ENCODE measurements at regions not wholly inside any gene's neighbourhood (a gene's known extent, or its start where the extent isn't known, plus 50 kb on each side); places are given as distances from the start of the nearest gene placed in this dataset.
A peak's percentile ranks its signal among the peaks of the same experiment; 100 is the strongest.

GRCh38 chr1:199875856-199876255 is 151.7 kb upstream of the NR5A2 start:
- no peak for DNase-seq
- H3K27ac ChIP-seq (ENCODE audit: low read depth in 1 of 3, low read length in 2 of 3), result no peak overlapping the region
- H3K27me3 ChIP-seq (ENCODE audit: control insufficient read depth in 3 of 3, insufficient read depth in 3 of 3, low read length in 3 of 3), result no peaks in the 10 kb centered on the region
- 87 to 92% (median 87%) methylated on average over 6 of the region's 6 CpGs for WGBS, 3 donors
- no peaks in the 10 kb centered on the region for H3K4me1 ChIP-seq (ENCODE audit: control insufficient read depth in 3 of 3, insufficient read depth in 2 of 3, low read depth in 1 of 3, low read length in 2 of 3)
- no peak overlapping the region for H3K4me3 ChIP-seq (ENCODE audit: low read depth in 1 of 3, low read length in 3 of 3)
- no peak for FAIRE-seq
- H3K9me3 ChIP-seq (ENCODE audit: control insufficient read depth in 2 of 2, insufficient read depth in 1 of 2, low read depth in 1 of 2, low read length in 1 of 2), result no peaks in the 10 kb centered on the region
- no peaks in the 10 kb centered on the region for H3K36me3 ChIP-seq (ENCODE audit: control insufficient read depth in 3 of 3, insufficient read depth in 2 of 3, low read depth in 1 of 3, low read length in 3 of 3)

DNA sequence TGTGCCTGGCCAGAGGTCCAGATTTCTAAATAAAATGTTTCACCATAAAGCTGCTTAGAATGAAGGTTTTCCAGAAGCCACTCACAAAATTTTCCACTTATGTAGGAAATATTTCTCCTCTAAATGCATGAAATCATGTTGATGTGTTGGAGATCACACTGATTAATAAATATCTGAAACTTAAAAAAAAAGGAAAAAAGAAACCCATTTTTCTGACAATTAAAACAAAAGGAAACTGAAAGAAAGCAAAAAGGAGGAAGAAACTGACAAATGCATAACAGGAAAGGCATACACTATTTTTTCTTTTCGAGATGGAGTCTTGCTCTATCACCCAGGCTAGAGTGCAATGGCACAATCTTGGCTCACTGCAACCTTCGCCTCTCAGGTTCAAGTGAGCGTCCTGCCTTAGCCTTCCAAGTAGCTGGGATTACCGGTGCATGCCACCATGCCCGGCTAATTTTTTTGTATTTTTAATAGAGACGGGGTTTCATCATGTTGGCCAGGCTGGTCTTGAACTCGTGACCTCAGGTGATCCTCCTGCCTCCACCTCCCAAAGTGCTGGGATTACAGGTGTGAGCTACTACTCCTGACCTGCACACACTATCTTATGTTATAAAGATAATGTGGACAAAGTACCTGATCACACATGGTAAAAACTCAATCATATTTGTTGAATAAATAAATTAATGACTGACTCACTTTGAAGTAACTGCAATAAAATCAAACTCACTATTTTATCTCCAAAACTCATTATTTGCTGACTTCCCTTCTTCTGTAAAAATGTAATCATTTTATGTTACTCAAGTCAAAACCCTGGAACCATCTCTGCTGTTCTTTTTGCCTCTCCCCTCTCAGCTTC is 149.8 kb upstream of the NR5A2 start:
- Histone ChIP-seq H3K27ac (ENCODE audit: low read depth in 1 of 3, low read length in 2 of 3) (no peak overlapping the region), H3K4me1 (ENCODE audit: control insufficient read depth in 3 of 3, insufficient read depth in 2 of 3, low read depth in 1 of 3, low read length in 2 of 3) (no peaks in the 10 kb centered on the region), H3K36me3 (ENCODE audit: control insufficient read depth in 3 of 3, insufficient read depth in 2 of 3, low read depth in 1 of 3, low read length in 3 of 3) (no peaks in the 10 kb centered on the region), H3K4me3 (ENCODE audit: low read depth in 1 of 3, low read length in 3 of 3) (no peak overlapping the region), H3K9me3 (ENCODE audit: control insufficient read depth in 2 of 2, insufficient read depth in 1 of 2, low read depth in 1 of 2, low read length in 1 of 2) (no peaks in the 10 kb centered on the region), H3K27me3 (ENCODE audit: control insufficient read depth in 3 of 3, insufficient read depth in 3 of 3, low read length in 3 of 3) (no peaks in the 10 kb centered on the region)
- FAIRE-seq, result peak; percentile 15
- DNase-seq, result peak in 1 of 2 donors; percentile 81
- 43 to 70% (median 49%) methylated on average over 7 of the region's 7 CpGs for WGBS, 3 donors

DNA sequence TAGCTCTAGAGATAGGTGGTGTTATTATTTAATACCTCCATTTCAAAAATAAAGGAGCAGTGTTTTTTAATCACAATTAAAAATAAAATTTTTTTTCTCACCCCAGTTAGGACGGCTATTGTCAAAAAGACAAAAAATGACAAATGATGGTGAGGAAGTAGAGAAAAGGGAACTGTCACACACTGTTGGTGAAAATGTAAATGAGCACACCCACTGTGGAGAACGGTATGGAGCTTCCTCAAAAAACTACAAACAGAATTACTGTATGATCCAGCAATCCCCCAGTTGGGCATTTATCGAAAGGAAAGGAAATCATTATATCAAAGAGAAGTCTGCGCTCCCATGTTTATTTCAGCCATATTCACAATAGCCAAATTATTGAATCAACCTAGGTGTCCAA is 148.7 kb upstream of the NR5A2 start:
- 69 to 83% (median 70%) methylated on average over 4 of the region's 4 CpGs for WGBS, 3 donors
- no peaks in the 10 kb centered on the region for H3K9me3 ChIP-seq (ENCODE audit: control insufficient read depth in 2 of 2, insufficient read depth in 1 of 2, low read depth in 1 of 2, low read length in 1 of 2)
- FAIRE-seq, result no peak

DNA sequence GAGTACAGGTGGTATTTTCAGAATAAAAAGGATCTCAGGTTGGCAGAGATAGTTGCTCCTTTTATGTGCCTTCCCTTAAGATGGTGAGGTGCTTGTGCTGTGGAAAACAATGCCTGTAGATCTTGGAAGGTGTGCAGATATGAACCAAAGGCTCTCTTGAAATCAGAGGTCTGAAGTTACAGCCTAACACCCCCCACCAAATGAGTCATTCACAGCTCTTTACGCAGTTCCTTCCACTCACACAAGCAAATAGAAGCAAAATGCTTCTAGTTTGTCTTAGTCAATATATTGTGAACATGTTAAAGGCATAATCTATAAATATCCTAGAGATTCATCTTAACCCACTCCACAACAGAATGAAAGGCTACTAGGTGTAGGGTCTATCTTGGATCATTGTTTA is 128.9 kb upstream of the NR5A2 start:
- Histone ChIP-seq H3K27ac (ENCODE audit: low read depth in 1 of 3, low read length in 2 of 3) (no peak overlapping the region), H3K4me3 (ENCODE audit: low read depth in 1 of 3, low read length in 3 of 3) (no peak overlapping the region), H3K36me3 (ENCODE audit: control insufficient read depth in 3 of 3, insufficient read depth in 2 of 3, low read depth in 1 of 3, low read length in 3 of 3) (no peaks in the 10 kb centered on the region), H3K4me1 (ENCODE audit: control insufficient read depth in 3 of 3, insufficient read depth in 2 of 3, low read depth in 1 of 3, low read length in 2 of 3) (no peaks in the 10 kb centered on the region), H3K27me3 (ENCODE audit: control insufficient read depth in 3 of 3, insufficient read depth in 3 of 3, low read length in 3 of 3) (no peaks in the 10 kb centered on the region), H3K9me3 (ENCODE audit: control insufficient read depth in 2 of 2, insufficient read depth in 1 of 2, low read depth in 1 of 2, low read length in 1 of 2) (no peaks in the 10 kb centered on the region)
- WGBS, 3 donors, result 74 to 92% (median 89%) methylated on average over 1 of the region's 1 CpG
- FAIRE-seq (no peak), DNase-seq (no peak)

More for the DNA sequence above, 148.7 kb upstream of the NR5A2 start:
- no peaks in the 10 kb centered on the region for H3K36me3 ChIP-seq (ENCODE audit: control insufficient read depth in 3 of 3, insufficient read depth in 2 of 3, low read depth in 1 of 3, low read length in 3 of 3)
- no peaks in the 10 kb centered on the region for H3K4me1 ChIP-seq (ENCODE audit: control insufficient read depth in 3 of 3, insufficient read depth in 2 of 3, low read depth in 1 of 3, low read length in 2 of 3)
- no peak overlapping the region for H3K27ac ChIP-seq (ENCODE audit: low read depth in 1 of 3, low read length in 2 of 3)
- no peak overlapping the region for H3K4me3 ChIP-seq (ENCODE audit: low read depth in 1 of 3, low read length in 3 of 3)
- H3K27me3 ChIP-seq (ENCODE audit: control insufficient read depth in 3 of 3, insufficient read depth in 3 of 3, low read length in 3 of 3), result no peaks in the 10 kb centered on the region
- DNase-seq, result no peak

DNA sequence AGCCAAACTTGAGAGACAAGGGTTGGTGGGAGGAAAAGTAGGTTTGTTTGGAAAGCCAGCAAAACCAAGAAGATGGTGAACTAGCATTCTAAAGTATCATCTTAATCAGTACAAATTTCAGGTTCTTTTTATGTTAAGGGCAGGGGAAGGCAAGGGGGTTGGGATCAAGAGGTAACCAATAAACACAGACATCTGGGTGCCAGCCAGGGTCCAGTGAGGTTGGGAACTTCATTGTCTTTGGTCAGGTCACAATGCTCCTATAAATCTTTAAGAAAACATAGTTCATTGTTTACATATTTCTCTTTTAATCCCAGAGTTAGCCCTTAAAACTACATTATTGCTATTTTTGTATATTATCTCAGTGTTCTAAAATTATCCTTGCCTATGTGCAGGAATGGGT is 126.2 kb upstream of the NR5A2 start:
- H3K36me3 ChIP-seq (ENCODE audit: control insufficient read depth in 3 of 3, insufficient read depth in 2 of 3, low read depth in 1 of 3, low read length in 3 of 3), result no peaks in the 10 kb centered on the region
- DNase-seq (no peak), FAIRE-seq (no peak)
- no peak overlapping the region for H3K4me3 ChIP-seq (ENCODE audit: low read depth in 1 of 3, low read length in 3 of 3)
- no peaks in the 10 kb centered on the region for H3K27me3 ChIP-seq (ENCODE audit: control insufficient read depth in 3 of 3, insufficient read depth in 3 of 3, low read length in 3 of 3)
- no peak overlapping the region for H3K27ac ChIP-seq (ENCODE audit: low read depth in 1 of 3, low read length in 2 of 3)
- H3K9me3 ChIP-seq (ENCODE audit: control insufficient read depth in 2 of 2, insufficient read depth in 1 of 2, low read depth in 1 of 2, low read length in 1 of 2), result no peaks in the 10 kb centered on the region
- H3K4me1 ChIP-seq (ENCODE audit: control insufficient read depth in 3 of 3, insufficient read depth in 2 of 3, low read depth in 1 of 3, low read length in 2 of 3), result no peaks in the 10 kb centered on the region

DNA sequence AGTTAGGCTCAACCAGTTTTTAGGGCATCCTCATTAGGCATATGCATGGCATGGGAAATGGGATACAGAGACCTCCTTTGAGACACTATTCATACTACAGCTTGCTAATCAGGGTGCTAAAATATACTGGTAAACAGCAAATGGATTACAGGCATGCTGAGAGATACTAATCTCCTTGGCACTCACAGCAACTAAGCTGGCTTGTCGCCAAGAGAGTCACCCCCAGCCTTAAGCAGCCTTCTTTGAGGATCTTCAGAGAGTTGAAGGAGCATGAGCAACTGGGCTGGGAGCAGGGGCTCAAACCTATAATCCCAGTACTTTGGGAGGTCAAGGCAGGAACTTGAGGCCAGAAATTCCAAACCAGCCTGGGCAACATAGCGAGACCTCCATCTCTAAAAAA is 120.1 kb upstream of the NR5A2 start:
- FAIRE-seq (no peak), DNase-seq (no peak)
- H3K27me3 ChIP-seq (ENCODE audit: control insufficient read depth in 3 of 3, insufficient read depth in 3 of 3, low read length in 3 of 3), result no peaks in the 10 kb centered on the region
- H3K4me1 ChIP-seq (ENCODE audit: control insufficient read depth in 3 of 3, insufficient read depth in 2 of 3, low read depth in 1 of 3, low read length in 2 of 3), result no peaks in the 10 kb centered on the region
- 81 to 86% (median 84%) methylated on average over 2 of the region's 2 CpGs for WGBS, 3 donors
- H3K9me3 ChIP-seq (ENCODE audit: control insufficient read depth in 2 of 2, insufficient read depth in 1 of 2, low read depth in 1 of 2, low read length in 1 of 2), result no peaks in the 10 kb centered on the region
- H3K4me3 ChIP-seq (ENCODE audit: low read depth in 1 of 3, low read length in 3 of 3), result no peak overlapping the region
- no peak overlapping the region for H3K27ac ChIP-seq (ENCODE audit: low read depth in 1 of 3, low read length in 2 of 3)
- H3K36me3 ChIP-seq (ENCODE audit: control insufficient read depth in 3 of 3, insufficient read depth in 2 of 3, low read depth in 1 of 3, low read length in 3 of 3), result no peaks in the 10 kb centered on the region

GRCh38 chr1:199909137-199909536 is 118.4 kb upstream of the NR5A2 start:
- FAIRE-seq (no peak), DNase-seq (peak in 1 of 2 donors; percentile 3)
- H3K27me3 ChIP-seq (ENCODE audit: control insufficient read depth in 3 of 3, insufficient read depth in 3 of 3, low read length in 3 of 3), result no peaks in the 10 kb centered on the region
- H3K4me1 ChIP-seq (ENCODE audit: control insufficient read depth in 3 of 3, insufficient read depth in 2 of 3, low read depth in 1 of 3, low read length in 2 of 3), result no peaks in the 10 kb centered on the region
- no peak overlapping the region for H3K4me3 ChIP-seq (ENCODE audit: low read depth in 1 of 3, low read length in 3 of 3)
- no peak overlapping the region for H3K27ac ChIP-seq (ENCODE audit: low read depth in 1 of 3, low read length in 2 of 3)
- WGBS, 3 donors, result 37 to 56% (median 37%) methylated on average over 5 of the region's 5 CpGs
- no peaks in the 10 kb centered on the region for H3K9me3 ChIP-seq (ENCODE audit: control insufficient read depth in 2 of 2, insufficient read depth in 1 of 2, low read depth in 1 of 2, low read length in 1 of 2)
- no peaks in the 10 kb centered on the region for H3K36me3 ChIP-seq (ENCODE audit: control insufficient read depth in 3 of 3, insufficient read depth in 2 of 3, low read depth in 1 of 3, low read length in 3 of 3)

GRCh38 chr1:199913318-199913717 is 114.2 kb upstream of the NR5A2 start:
- Histone ChIP-seq H3K27me3 (ENCODE audit: control insufficient read depth in 3 of 3, insufficient read depth in 3 of 3, low read length in 3 of 3) (no peaks in the 10 kb centered on the region), H3K9me3 (ENCODE audit: control insufficient read depth in 2 of 2, insufficient read depth in 1 of 2, low read depth in 1 of 2, low read length in 1 of 2) (no peaks in the 10 kb centered on the region), H3K27ac (ENCODE audit: low read depth in 1 of 3, low read length in 2 of 3) (no peak overlapping the region), H3K4me1 (ENCODE audit: control insufficient read depth in 3 of 3, insufficient read depth in 2 of 3, low read depth in 1 of 3, low read length in 2 of 3) (no peaks in the 10 kb centered on the region), H3K36me3 (ENCODE audit: control insufficient read depth in 3 of 3, insufficient read depth in 2 of 3, low read depth in 1 of 3, low read length in 3 of 3) (no peaks in the 10 kb centered on the region), H3K4me3 (ENCODE audit: low read depth in 1 of 3, low read length in 3 of 3) (no peak overlapping the region)
- no peak for FAIRE-seq
- 58 to 71% (median 71%) methylated on average over 3 of the region's 3 CpGs for WGBS, 3 donors
- DNase-seq, result no peak

- DNase-seq, result no peak
- no peaks in the 10 kb centered on the region for H3K27me3 ChIP-seq (ENCODE audit: control insufficient read depth in 3 of 3, insufficient read depth in 3 of 3, low read length in 3 of 3)
- H3K36me3 ChIP-seq (ENCODE audit: control insufficient read depth in 3 of 3, insufficient read depth in 2 of 3, low read depth in 1 of 3, low read length in 3 of 3), result no peaks in the 10 kb centered on the region
- H3K27ac ChIP-seq (ENCODE audit: low read depth in 1 of 3, low read length in 2 of 3), result no peak overlapping the region
- H3K9me3 ChIP-seq (ENCODE audit: control insufficient read depth in 2 of 2, insufficient read depth in 1 of 2, low read depth in 1 of 2, low read length in 1 of 2), result no peaks in the 10 kb centered on the region
- 79 to 86% (median 81%) methylated on average over 5 of the region's 5 CpGs for WGBS, 3 donors
- H3K4me1 ChIP-seq (ENCODE audit: control insufficient read depth in 3 of 3, insufficient read depth in 2 of 3, low read depth in 1 of 3, low read length in 2 of 3), result no peaks in the 10 kb centered on the region
- H3K4me3 ChIP-seq (ENCODE audit: low read depth in 1 of 3, low read length in 3 of 3), result no peak overlapping the region
- no peak for FAIRE-seq
These were observed 113.0 kb upstream of the NR5A2 start for GRCh38 chr1:199914546-199914945.
